AML-193 (cell line): ENCODE measurements at regions not wholly inside any gene's neighbourhood (a gene's known extent, or its start where the extent isn't known, plus 50 kb on each side); places are given as distances from the start of the nearest gene placed in this dataset.
A peak's percentile ranks its signal among the peaks of the same experiment; 100 is the strongest.

Experiments used
- DNase-seq, 2 experiments: peaks; one replicate each; lab custom pipeline; 2025; lab: John Stamatoyannopoulos, UW

GRCh38 chr14:71287567-71287966, 380.3 kb downstream of the PCNX1 start:
- no peak for DNase-seq

GRCh38 chr14:71289536-71289935, 382.3 kb downstream of the PCNX1 start:
- no peak for DNase-seq

GRCh38 chr14:71290301-71290700, 383.0 kb downstream of the PCNX1 start:
- no peak for DNase-seq

DNA sequence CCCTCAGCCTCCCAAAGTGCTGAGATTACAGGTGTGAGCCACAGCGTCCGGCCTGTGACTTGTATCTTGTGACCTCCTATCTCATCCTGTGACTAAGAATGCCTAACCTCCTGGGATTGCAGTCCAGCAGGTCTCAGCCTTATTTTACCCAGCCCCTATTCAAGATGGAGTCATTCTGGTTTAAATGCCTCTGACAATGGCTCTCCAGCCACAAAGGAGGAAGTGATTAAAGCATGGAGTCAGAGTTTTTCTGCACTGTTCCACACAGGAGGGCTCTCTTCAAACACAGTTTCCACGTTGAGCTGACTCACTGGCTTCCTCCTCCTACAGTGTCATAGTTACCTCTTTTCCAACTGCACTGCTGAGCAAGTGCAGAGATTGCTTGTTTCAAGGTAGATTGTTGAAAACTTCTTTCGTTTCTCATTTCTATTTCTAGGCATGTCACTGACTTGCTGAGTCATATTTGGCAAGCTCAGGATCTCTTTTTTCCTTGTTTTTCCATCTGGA, 383.8 kb downstream of the PCNX1 start:
- DNase-seq = peak; percentile 12 to 18

GRCh38 chr14:71296184-71296583, 388.9 kb downstream of the PCNX1 start:
- DNase-seq = no peak

DNA sequence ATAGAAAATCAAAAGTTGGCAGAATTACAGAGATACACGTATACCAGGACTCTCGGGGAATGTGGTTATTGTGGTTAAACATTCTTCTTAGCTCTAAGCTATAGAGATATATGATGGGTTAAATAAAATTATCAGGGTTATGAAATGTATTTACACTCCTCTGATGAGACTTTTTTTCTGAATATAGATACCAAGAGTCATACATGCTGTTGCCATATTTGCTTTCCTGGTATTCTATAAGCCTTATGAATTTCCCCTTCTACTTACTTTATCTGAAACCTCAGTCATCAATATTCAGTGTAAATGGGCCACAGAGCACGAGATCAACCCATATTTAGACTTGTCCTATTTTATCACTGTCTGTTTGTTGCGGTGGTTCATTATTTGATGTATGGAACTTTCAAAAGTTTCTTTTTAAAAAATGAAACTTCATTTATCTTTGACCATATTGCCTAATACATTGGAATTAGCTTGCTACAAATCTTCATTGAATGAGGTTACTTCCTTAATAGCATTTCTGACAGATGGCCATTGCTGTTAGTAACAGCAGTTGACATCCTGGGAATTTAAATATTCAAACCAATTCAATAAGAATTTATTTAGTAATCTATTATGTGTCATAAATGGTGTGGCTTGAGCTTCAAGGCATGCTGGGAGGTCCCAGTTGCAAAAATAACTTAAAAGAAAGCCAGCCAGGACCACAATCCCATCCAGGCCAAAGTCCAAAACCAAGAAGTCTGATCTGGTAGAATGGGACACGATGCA, 393.5 kb downstream of the PCNX1 start:
- no peak for DNase-seq

- DNase-seq = no peak
Observed at GRCh38 chr14:71301611-71302010, 394.4 kb downstream of the PCNX1 start.

DNA sequence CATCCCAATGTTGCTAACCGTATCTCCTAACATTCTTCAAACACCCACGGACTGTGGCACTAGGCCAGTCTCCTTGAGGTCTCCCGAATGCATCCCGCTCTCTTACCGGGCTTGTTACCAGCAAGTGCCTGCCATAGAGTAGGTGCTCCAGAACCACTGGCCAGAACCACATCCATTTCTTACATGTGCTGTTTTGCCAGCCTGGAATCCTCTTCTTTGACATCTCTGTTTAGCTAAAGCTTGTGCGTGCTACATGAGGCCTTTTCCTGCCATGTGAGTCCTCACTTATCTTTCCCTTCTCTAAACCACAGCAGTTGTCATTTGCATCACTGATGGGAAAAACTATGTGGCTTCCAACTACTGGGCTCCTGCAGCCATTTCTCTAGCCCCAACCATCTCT, 397.4 kb downstream of the PCNX1 start:
- DNase-seq = no peak

DNA sequence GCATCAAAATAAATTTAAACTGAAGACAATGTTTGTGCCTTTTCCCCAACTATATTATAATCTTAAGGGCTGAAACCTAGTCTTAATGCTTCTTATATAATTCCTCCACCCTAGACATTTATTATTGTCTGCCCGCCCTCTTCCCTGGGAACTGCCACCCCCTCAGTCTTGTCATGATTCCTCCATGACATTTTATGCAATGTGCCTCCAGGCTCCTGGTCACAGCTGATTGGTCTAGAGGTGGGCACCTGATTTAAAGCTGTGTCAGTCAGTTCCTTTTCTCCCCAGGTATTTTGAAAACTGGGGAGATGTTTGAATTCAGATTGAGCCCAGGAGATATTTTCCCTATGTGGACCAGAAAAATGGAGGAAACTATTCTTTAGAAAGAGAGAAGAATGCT, 401.4 kb downstream of the PCNX1 start:
- DNase-seq = no peak

- no peak for DNase-seq
Observed at GRCh38 chr14:71309756-71310155, 402.5 kb downstream of the PCNX1 start.

DNA sequence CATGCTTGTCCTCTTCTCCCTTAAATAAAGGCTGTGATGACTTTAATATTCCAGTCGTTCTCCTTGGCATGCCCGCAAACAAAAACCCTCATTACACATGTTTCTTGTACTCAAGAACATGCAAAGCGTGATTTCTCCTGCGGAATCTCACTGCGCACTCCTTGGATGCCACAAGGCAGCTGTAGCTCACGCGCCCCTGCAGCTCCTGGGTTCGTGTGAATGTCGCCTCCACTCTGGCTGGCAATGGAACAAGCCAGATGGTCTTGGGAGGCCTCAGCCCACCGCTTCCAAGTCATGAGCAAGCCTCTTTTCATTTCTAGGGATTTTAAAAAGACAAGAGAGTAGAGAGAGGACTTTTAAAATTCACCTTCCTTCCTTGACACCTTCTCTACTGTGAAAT, 403.8 kb downstream of the PCNX1 start:
- no peak for DNase-seq

DNA sequence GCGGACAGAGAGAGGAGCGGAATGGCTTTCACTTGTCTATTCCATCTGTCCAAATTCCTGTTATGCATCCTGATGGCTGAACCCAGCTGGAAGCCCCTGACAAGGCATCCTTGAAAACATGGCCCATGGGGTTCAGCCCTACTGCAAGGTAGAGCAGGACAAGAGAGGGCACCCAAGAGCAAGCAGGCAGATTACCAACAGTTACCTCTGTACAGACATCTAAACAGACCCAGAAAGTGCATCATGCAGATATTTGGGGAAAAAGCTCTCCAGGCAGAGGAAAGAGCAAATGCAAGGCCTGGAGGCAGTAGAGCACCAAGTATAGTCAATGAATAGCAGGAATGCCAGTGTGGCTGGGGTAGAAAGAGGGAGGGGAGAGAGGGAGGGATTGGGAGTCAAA, 407.5 kb downstream of the PCNX1 start:
- no peak for DNase-seq

GRCh38 chr14:71317385-71318096, 410.3 kb downstream of the PCNX1 start:
- no peak for DNase-seq

GRCh38 chr14:71318097-71318459, 410.8 kb downstream of the PCNX1 start:
- no peak for DNase-seq

DNA sequence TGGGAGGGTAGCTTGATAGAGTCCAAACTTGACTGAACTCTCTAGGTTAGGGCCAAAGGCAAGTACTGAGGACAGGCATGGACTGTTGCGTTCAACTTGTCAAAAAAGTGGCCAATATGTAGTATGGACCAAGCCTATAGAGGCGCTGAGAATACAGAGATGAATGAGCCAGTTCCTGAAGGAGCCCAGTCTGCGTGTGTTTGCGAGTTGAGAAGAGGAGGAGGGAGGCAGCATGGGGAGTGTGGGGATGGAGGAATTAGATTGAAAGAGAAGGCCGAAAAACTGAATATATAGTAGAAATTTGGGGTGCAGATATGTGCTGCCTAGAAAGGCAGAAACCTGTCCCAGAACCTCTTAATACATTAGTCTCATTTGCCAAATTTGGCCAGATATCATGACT, 412.4 kb downstream of the PCNX1 start:
- DNase-seq = peak; percentile 20 to 52

- DNase-seq = peak; percentile 96
Observed at GRCh38 chr14:71320107-71320733, 413.0 kb downstream of the PCNX1 start, which contains the start of gene SIPA1L1. Gene SIPA1L1, plus strand, starts transcription at chr14:71320476.

GRCh38 chr14:71320734-71321573, 413.7 kb downstream of the PCNX1 start:
- DNase-seq = no peak

DNA sequence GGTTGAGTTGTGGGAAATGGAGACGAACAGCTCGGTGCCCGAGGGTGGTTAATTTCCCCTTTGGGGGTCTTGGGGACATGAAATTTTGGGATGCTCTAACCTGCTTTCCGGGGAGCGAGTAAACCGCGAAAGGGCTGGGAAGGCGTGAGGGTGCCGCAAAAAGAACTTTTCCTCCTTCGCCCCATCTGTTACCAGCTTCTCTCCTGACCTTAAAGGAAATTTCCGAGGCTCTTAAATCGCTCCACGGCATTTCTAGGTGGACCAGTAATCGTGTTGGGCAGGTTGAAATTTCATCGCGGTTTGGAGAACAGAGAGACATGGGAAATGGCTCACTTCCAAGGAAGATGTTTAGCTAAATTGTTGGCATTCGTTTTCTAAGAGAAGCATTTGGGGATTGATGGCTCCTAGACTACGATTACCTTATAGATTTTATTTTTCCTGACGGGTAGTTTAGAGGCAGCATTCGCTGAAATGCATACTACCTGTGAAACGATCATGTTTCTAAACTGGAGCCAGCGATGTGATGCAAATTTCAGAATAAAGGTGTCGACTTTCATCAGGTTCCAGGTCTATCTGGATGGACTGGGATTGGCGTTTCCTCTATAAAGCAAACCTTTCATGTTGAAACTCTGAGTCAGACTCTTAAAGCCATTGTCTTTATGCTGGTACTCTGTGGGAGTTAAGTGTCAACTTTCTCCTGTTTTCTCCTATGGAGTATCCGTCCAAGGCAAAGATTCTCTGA, 414.5 kb downstream of the PCNX1 start:
- DNase-seq = no peak

DNA sequence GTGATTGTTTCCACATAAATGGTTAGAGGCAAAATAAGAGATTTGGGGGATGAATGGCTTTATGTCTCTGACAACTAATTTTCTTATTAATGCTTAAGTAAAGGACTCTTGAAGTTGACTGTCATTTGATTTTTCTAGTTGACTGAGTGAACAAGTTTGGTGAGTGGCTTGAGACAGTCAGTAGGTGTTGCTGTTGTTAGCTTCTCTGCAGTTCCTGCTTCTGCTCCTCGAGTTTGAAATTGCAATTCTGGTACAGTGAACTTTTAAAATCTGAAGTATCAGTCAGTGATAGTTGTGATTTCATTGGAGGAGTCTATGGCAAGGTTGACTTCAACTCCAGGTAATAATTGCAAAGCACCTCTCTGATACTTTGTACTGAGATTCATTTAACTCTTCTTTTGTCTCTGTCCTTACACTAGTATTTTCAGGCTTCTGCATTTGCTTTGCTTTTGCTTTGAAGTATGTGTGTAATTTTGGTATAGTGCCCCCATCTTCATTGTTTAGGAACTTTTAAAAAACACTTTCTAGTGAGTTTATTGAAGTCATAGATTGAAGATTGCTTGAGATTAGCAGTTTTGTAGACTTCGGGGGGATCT, 415.5 kb downstream of the PCNX1 start:
- DNase-seq = peak; percentile 64 to 68

DNA sequence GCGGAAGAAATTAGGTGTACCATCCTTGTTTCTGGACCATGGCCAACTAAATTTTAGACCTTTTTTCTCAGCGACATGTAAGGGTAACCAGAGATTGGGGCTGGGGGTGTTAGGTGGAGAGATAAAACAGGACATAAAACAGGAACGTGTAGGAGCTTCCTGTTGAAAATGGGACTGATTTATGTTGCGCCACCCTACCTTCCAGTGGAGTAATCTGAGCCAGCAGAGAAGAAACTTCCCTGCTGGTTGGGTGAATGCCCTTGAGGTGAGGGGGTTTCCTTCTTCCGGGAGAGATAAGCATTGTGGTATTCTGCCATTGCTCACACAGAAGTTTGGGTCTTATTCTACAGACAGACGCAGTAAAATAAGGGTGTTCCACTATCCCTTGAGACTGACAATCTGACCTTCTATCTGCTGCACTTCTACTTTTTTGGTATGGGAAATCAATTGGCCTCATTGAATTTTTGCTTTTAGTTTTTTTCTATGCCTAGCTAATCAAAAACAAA, 417.6 kb downstream of the PCNX1 start:
- peak; percentile 13 to 17 for DNase-seq

DNA sequence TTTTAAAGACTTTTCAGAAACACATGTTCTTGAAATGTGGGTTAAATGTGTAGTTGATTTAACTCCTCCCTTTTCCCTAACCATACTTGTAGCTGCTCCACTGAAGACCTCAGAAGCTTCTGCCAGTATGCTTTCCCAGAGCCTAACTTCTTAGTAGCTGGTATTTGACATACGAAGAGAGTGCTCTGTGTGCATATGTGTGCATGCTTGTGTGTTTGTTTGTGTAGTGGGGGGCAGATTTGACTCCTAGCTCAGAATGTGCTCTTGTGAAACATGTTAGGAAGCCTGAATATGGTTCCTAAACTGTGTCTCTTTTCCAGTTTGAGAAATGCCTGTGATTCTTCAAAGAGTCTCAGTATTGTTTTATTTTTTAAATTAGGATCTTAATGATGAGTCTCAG, 420.4 kb downstream of the PCNX1 start:
- DNase-seq = no peak
